OCI-LY7 (cell line): ENCODE measurements at regions not wholly inside any gene's neighbourhood (a gene's known extent, or its start where the extent isn't known, plus 50 kb on each side); places are given as distances from the start of the nearest gene placed in this dataset.
"Not testable (repeated sequence)": the region's sequence is repeated elsewhere in the genome, so short reads cannot be mapped to it uniquely, and the experiment has no call there.

Experiments used
- BruUV-seq: library from RNA; stranded (reverse); fragments of 400-500 nt; replicated peaks from 2 replicates; lab custom pipeline; 2021; lab: Mats Ljungman, UMichigan
- CTCF ChIA-PET: fragments of 300-600 bp; sonication (Branson Sonifier 250); formaldehyde crosslinking; loops from one replicate; lab custom pipeline; 2022; ENCODE audit warnings: antibody characterized with exemption; ENCODE audit not compliant: unreplicated experiment; lab: Charles Lee
- POLR2A ChIA-PET: fragments of 300-600 bp; sonication (Branson Sonifier 250); formaldehyde crosslinking; loops from one replicate; lab custom pipeline; 2022; ENCODE audit warnings: antibody characterized with exemption; lab: Charles Lee
- DNase-seq: peaks from one replicate; pipeline ENCODE4 v3.0.0-alpha.2; 2015; ENCODE audit warnings: low spot score
- H2AFZ ChIP-seq: fragments of 200-600 bp; sonication (generic), shearing (Covaris generic); 2 replicates; pipeline ENCODE4 v1.6.1; 2014; ENCODE audit warnings: mild to moderate bottlenecking, antibody characterized with exemption, low read length, moderate library complexity
- H3K27ac ChIP-seq: fragments of 200-600 bp; sonication (generic); 2 replicates; pipeline ENCODE4 v1.5.1; 2014; ENCODE audit warnings: mixed run types, low read depth, mild to moderate bottlenecking, moderate library complexity, low read length, inconsistent platforms; ENCODE audit not compliant: poor library complexity, severe bottlenecking
- H3K36me3 ChIP-seq: fragments of 200-600 bp; sonication (generic); 2 replicates; pipeline ENCODE4 v1.6.1; 2014; ENCODE audit warnings: mild to moderate bottlenecking, antibody characterized with exemption, low read length, moderate library complexity, mixed read lengths; ENCODE audit not compliant: insufficient read depth
- H3K4me1 ChIP-seq: fragments of 200-600 bp; sonication (generic); 2 replicates; pipeline ENCODE4 v1.5.1; 2014; ENCODE audit warnings: mild to moderate bottlenecking, low read length; ENCODE audit not compliant: insufficient read depth, poor library complexity, severe bottlenecking
- H3K4me2 ChIP-seq: fragments of 200-600 bp; sonication (generic); 2 replicates; pipeline ENCODE4 v1.6.1; 2014; ENCODE audit warnings: mild to moderate bottlenecking, low read length
- H3K4me3 ChIP-seq: fragments of 200-600 bp; sonication (generic); 2 replicates; pipeline ENCODE4 v1.5.1; 2014; ENCODE audit warnings: mild to moderate bottlenecking, low read depth, low read length; ENCODE audit not compliant: poor library complexity, severe bottlenecking
- H3K79me2 ChIP-seq: fragments of 200-600 bp; sonication (generic); 2 replicates; pipeline ENCODE4 v1.6.1; 2016; ENCODE audit warnings: low read depth, mild to moderate bottlenecking, low read length, moderate library complexity, mixed read lengths; ENCODE audit not compliant: insufficient read depth
- H3K9me2 ChIP-seq: fragments of 200-600 bp; sonication (generic); 2 replicates; pipeline ENCODE4 v1.6.1; 2016; ENCODE audit warnings: mild to moderate bottlenecking, low read length, mixed read lengths; ENCODE audit not compliant: insufficient read depth
- H3K9me3 ChIP-seq: fragments of 200-600 bp; sonication (generic); 2 replicates; pipeline ENCODE4 v1.6.1; 2014; ENCODE audit warnings: mild to moderate bottlenecking, mixed run types, low read length, mixed read lengths
- H4K20me1 ChIP-seq: fragments of 200-600 bp; sonication (generic); 2 replicates; pipeline ENCODE4 v1.6.1; 2014; ENCODE audit warnings: mild to moderate bottlenecking, antibody characterized with exemption, low read length, moderate library complexity, mixed read lengths; ENCODE audit not compliant: insufficient read depth
- intact Hi-C: fragments of 100-400 bp; cut with micrococcal nuclease; formaldehyde crosslinking; loops from one replicate; pipeline ENCODE4 v1.10.0; 2022; ENCODE audit not compliant: unreplicated experiment

- H2AFZ ChIP-seq, H4K20me1 ChIP-seq, CTCF ChIA-PET, H3K4me2 ChIP-seq, H3K36me3 ChIP-seq, POLR2A ChIA-PET, BruUV-seq, H3K9me2 ChIP-seq, intact Hi-C loops, H3K4me3 ChIP-seq, H3K27ac ChIP-seq, H3K79me2 ChIP-seq, H3K4me1 ChIP-seq, H3K9me3 ChIP-seq, DNase-seq: not testable (repeated sequence)
These were observed 202.6 kb downstream of the CCT8L2 start for GRCh38 chr22:16390046-16390445.

- H3K36me3 ChIP-seq, H3K9me2 ChIP-seq, H3K9me3 ChIP-seq, DNase-seq, H4K20me1 ChIP-seq, H3K27ac ChIP-seq, H3K4me1 ChIP-seq, BruUV-seq, CTCF ChIA-PET, H3K79me2 ChIP-seq, intact Hi-C loops, POLR2A ChIA-PET, H3K4me2 ChIP-seq, H2AFZ ChIP-seq, H3K4me3 ChIP-seq: not testable (repeated sequence)
These were observed 203.4 kb downstream of the CCT8L2 start for GRCh38 chr22:16389256-16389655.

- H3K36me3 ChIP-seq, H3K4me2 ChIP-seq, H3K4me3 ChIP-seq, H3K79me2 ChIP-seq, H3K9me2 ChIP-seq, H3K27ac ChIP-seq, H3K4me1 ChIP-seq, DNase-seq, POLR2A ChIA-PET, H2AFZ ChIP-seq, CTCF ChIA-PET, intact Hi-C loops, H3K9me3 ChIP-seq, H4K20me1 ChIP-seq, BruUV-seq: not testable (repeated sequence)
These were observed 204.0 kb downstream of the CCT8L2 start for GRCh38 chr22:16388616-16389015.

GRCh38 chr22:16388127-16388526 lies 204.5 kb downstream of the CCT8L2 start:
- POLR2A ChIA-PET, H3K4me3 ChIP-seq, H3K4me2 ChIP-seq, CTCF ChIA-PET, DNase-seq, H2AFZ ChIP-seq, intact Hi-C loops, H3K9me2 ChIP-seq, H3K4me1 ChIP-seq, H3K27ac ChIP-seq, H4K20me1 ChIP-seq, BruUV-seq, H3K9me3 ChIP-seq, H3K79me2 ChIP-seq, H3K36me3 ChIP-seq: not testable (repeated sequence)

GRCh38 chr22:16387543-16387942 lies 205.1 kb downstream of the CCT8L2 start:
- H3K9me3 ChIP-seq, H3K9me2 ChIP-seq, POLR2A ChIA-PET, H4K20me1 ChIP-seq, H3K36me3 ChIP-seq, H3K4me2 ChIP-seq, H3K4me1 ChIP-seq, H3K27ac ChIP-seq, CTCF ChIA-PET, DNase-seq, H3K79me2 ChIP-seq, H3K4me3 ChIP-seq, H2AFZ ChIP-seq, intact Hi-C loops, BruUV-seq: not testable (repeated sequence)
